ENCODE measurements at regions not wholly inside any gene's neighbourhood (a gene's known extent, or its start where the extent isn't known, plus 50 kb on each side); places are given as distances from the start of the nearest gene placed in this dataset.

DNA sequence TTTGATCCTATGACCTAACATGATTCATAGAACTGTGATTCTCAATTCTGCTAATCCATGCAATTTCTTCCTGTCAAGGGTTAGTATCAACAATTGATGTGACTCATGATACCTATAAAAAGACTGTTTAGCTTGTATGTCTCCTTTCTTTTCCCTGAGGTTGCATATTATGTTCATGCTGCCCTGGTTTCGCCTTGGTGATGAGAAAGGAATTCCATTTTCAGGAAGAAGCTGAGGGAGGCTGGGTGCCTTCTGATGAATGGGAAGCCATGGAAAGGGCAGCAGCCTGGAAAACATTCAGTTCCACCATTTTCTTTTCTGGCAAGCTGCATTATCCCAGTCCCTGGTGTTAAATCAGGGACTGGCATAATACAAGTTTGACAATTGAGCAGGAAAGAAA is 976.5 kb downstream of the RPA4 start:
- no peaks in the 10 kb centered on the region for H3K36me3 ChIP-seq (ENCODE audit: control insufficient read depth in 1 of 2, insufficient read depth in 2 of 2, low read length in 2 of 2)
- BruUV-seq (replicated peaks) = no TSS peak
- no peaks in the 10 kb centered on the region for H3K27me3 ChIP-seq (ENCODE audit: insufficient read depth, low read length)
- H3K9me2 ChIP-seq (ENCODE audit: insufficient read depth) = no peaks in the 10 kb centered on the region
- H3K9ac ChIP-seq (ENCODE audit: low read length) = no peak overlapping the region
- H2AFZ ChIP-seq (ENCODE audit: low read depth, low read length, poor library complexity, severe bottlenecking) = no peak overlapping the region
- no peaks in the 10 kb centered on the region for H3K79me2 ChIP-seq (ENCODE audit: insufficient read depth, low read length)
- H3K4me2 ChIP-seq (ENCODE audit: low read length) = no peak overlapping the region
- TF ChIP-seq SRF (IDR thresholded peaks at IDR 0.05; ENCODE audit: low read depth) (no peak), CBX3 (IDR thresholded peaks at IDR 0.05; ENCODE audit: low read depth) (no peak), CTCF (IDR thresholded peaks at IDR 0.05 in 2 of 3, conservative IDR thresholded peaks at IDR 0.05 in 1 of 3; ENCODE audit: borderline replicate concordance in 1 of 3, insufficient read depth in 1 of 3, low read depth in 2 of 3, low read length in 2 of 3) (no peak), ELF1 (IDR thresholded peaks at IDR 0.05; ENCODE audit: borderline replicate concordance, low read depth) (no peak)
- H3K4me1 ChIP-seq (ENCODE audit: control insufficient read depth in 1 of 2, insufficient read depth in 2 of 2, low read length in 2 of 2) = no peaks in the 10 kb centered on the region
- no peaks in the 10 kb centered on the region for H4K20me1 ChIP-seq (ENCODE audit: insufficient read depth)
- RAD21 ChIA-PET (ENCODE audit: low non-redundant PET in 1 of 2, low total read pairs in 2 of 2, uncharacterized antibody in 2 of 2, unreplicated experiment in 2 of 2) = no interaction called here
- CTCF ChIA-PET = no interaction called here
- POLR2A ChIA-PET = no interaction called here
- no peak overlapping the region for H3K27ac ChIP-seq (ENCODE audit: low read depth, low read length)
- intact Hi-C loops (cut with micrococcal nuclease) = no loop called here
- no peak overlapping the region for H3K4me3 ChIP-seq (replicated peaks in 1 of 2; ENCODE audit: low read depth in 1 of 2, low read length in 2 of 2)
- ATAC-seq (no peak), DNase-seq (ENCODE audit: low read depth, low spot score) (no peak)
- H3K9me3 ChIP-seq (ENCODE audit: control insufficient read depth in 1 of 2, insufficient read depth in 1 of 2, low read depth in 1 of 2, low read length in 2 of 2) = no peaks in the 10 kb centered on the region

GRCh38 chrX:97863261-97863660 is 979.6 kb downstream of the RPA4 start:
- no peak for ATAC-seq

More at GRCh38 chrX:97863261-97863660, 979.6 kb downstream of the RPA4 start:
- no TSS peak for BruUV-seq (replicated peaks)
- RAD21 ChIA-PET (ENCODE audit: low non-redundant PET in 1 of 2, low total read pairs in 2 of 2, uncharacterized antibody in 2 of 2, unreplicated experiment in 2 of 2) = no interaction called here
- Histone ChIP-seq H3K4me3 (replicated peaks in 1 of 2; ENCODE audit: low read depth in 1 of 2, low read length in 2 of 2) (no peak overlapping the region), H3K36me3 (ENCODE audit: control insufficient read depth in 1 of 2, insufficient read depth in 2 of 2, low read length in 2 of 2) (no peaks in the 10 kb centered on the region), H3K9ac (ENCODE audit: low read length) (no peak overlapping the region), H3K9me3 (ENCODE audit: control insufficient read depth in 1 of 2, insufficient read depth in 1 of 2, low read depth in 1 of 2, low read length in 2 of 2) (no peaks in the 10 kb centered on the region), H4K20me1 (ENCODE audit: insufficient read depth) (no peaks in the 10 kb centered on the region), H3K27ac (ENCODE audit: low read depth, low read length) (no peak overlapping the region), H3K9me2 (ENCODE audit: insufficient read depth) (no peaks in the 10 kb centered on the region), H3K4me1 (ENCODE audit: control insufficient read depth in 1 of 2, insufficient read depth in 2 of 2, low read length in 2 of 2) (no peaks in the 10 kb centered on the region), H3K27me3 (ENCODE audit: insufficient read depth, low read length) (no peaks in the 10 kb centered on the region), H3K79me2 (ENCODE audit: insufficient read depth, low read length) (no peaks in the 10 kb centered on the region), H3K4me2 (ENCODE audit: low read length) (no peak overlapping the region), H2AFZ (ENCODE audit: low read depth, low read length, poor library complexity, severe bottlenecking) (no peak overlapping the region)
- no peak for DNase-seq (ENCODE audit: low read depth, low spot score)
- intact Hi-C loops (cut with micrococcal nuclease) = no loop called here
- CTCF ChIA-PET = no interaction called here
- TF ChIP-seq YY1 (IDR thresholded peaks at IDR 0.05; ENCODE audit: extremely low read depth, insufficient replicate concordance, low read depth, low read length) (no peak), ZNF274 (IDR thresholded peaks at IDR 0.05; ENCODE audit: low read depth, low read length) (no peak), EZH2 (IDR thresholded peaks at IDR 0.05) (no peak), JUND (IDR thresholded peaks at IDR 0.05) (no peak), SIN3A (IDR thresholded peaks at IDR 0.05; ENCODE audit: low read depth) (no peak), CEBPB (IDR thresholded peaks at IDR 0.05; ENCODE audit: low read depth) (no peak), EGR1 (IDR thresholded peaks at IDR 0.05; ENCODE audit: low read depth) (no peak), SRF (IDR thresholded peaks at IDR 0.05; ENCODE audit: low read depth) (no peak)
- TF ChIP-seq, protein P1, sequence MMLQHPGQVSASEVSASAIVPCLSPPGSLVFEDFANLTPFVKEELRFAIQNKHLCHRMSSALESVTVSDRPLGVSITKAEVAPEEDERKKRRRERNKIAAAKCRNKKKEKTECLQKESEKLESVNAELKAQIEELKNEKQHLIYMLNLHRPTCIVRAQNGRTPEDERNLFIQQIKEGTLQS (IDR thresholded peaks at IDR 0.05) = no peak
- TF ChIP-seq, protein P2, sequence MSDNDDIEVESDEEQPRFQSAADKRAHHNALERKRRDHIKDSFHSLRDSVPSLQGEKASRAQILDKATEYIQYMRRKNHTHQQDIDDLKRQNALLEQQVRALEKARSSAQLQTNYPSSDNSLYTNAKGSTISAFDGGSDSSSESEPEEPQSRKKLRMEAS (IDR thresholded peaks at IDR 0.05) = no peak
- POLR2A ChIA-PET = no interaction called here

All from HCT116 (cell line).